ENCODE measurements at regions not wholly inside any gene's neighbourhood (a gene's known extent, or its start where the extent isn't known, plus 50 kb on each side); places are given as distances from the start of the nearest gene placed in this dataset.

DNA sequence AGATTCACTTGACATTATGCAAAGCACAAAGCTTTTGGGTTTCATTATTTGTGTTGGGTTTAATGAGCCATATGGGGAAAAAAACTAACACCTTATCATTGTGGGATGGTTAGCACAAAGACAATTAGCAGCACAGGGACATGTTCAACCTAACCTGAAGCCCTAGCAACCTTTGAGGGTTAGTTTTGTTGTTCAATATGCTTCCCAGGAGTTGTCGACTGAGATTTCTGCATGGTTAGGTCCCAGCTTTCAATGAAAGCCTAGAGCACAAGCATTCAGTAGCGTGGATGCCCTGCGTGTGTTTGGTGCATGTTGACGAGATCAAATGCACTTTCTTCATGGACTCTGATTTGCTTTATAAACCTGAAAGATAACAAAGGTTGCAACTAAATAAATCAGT, 565.2 kb upstream of the TLE4 start:
- no peaks in the 10 kb centered on the region for H3K4me1 ChIP-seq
- ATAC-seq, result no peak
- H3K9me3 ChIP-seq, result no peaks in the 10 kb centered on the region
- no peak overlapping the region for H3K27ac ChIP-seq
- H3K27me3 ChIP-seq, result no peaks in the 10 kb centered on the region
- no peaks in the 10 kb centered on the region for H3K36me3 ChIP-seq
- no peak for DNase-seq
- in situ Hi-C loops (cut with MboI; ENCODE audit: low sequenced_read_pairs in 4 of 4), result no loop called here
- TF ChIP-seq, protein P1, sequence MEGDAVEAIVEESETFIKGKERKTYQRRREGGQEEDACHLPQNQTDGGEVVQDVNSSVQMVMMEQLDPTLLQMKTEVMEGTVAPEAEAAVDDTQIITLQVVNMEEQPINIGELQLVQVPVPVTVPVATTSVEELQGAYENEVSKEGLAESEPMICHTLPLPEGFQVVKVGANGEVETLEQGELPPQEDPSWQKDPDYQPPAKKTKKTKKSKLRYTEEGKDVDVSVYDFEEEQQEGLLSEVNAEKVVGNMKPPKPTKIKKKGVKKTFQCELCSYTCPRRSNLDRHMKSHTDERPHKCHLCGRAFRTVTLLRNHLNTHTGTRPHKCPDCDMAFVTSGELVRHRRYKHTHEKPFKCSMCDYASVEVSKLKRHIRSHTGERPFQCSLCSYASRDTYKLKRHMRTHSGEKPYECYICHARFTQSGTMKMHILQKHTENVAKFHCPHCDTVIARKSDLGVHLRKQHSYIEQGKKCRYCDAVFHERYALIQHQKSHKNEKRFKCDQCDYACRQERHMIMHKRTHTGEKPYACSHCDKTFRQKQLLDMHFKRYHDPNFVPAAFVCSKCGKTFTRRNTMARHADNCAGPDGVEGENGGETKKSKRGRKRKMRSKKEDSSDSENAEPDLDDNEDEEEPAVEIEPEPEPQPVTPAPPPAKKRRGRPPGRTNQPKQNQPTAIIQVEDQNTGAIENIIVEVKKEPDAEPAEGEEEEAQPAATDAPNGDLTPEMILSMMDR (IDR thresholded peaks at IDR 0.05 in 4 of 5, conservative IDR thresholded peaks at IDR 0.05 in 1 of 5), result no peak
- TF ChIP-seq POLR2A (IDR thresholded peaks at IDR 0.05), result no peak
- intact Hi-C loops (cut with DNase I; ENCODE audit: low total_unique reads), result no loop called here
- H3K4me3 ChIP-seq, result no peak overlapping the region

DNA sequence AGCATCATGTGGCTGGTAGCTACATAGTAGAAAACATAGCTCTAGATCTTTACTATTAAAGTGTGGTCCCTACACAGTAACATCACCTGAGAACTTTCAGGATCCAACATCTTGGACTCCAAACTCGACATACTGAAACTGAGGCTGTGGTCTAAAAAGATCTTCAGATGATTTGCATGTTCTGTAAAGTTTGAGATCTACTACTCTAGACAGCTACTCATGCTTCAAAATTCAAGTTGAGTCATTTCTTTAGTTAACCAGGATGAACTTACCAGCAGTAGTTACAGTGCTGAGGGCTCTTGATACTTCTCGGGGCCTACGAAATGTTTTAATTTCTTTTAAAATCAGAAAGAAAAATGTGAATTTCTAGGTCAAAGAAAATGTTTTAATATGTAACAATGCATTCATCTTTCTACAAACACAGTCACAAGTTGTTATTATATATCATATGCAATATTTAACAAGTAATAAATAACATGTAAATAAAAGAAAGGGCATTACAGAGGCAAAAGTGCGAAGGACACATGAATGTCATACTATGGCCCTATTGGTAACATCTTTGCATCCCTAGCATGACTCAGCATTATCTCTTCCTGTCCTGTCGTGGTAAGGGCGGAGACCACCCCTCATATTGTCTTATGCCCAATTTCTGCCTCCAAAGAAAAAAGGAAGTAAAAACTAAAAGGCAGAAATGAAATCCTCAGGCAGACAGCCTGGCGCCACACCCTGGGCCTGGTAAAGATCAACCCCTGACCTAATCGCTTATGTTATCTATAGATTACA, 563.9 kb upstream of the TLE4 start:
- H3K4me3 ChIP-seq, result no peak overlapping the region
- ATAC-seq, result no peak

DNA sequence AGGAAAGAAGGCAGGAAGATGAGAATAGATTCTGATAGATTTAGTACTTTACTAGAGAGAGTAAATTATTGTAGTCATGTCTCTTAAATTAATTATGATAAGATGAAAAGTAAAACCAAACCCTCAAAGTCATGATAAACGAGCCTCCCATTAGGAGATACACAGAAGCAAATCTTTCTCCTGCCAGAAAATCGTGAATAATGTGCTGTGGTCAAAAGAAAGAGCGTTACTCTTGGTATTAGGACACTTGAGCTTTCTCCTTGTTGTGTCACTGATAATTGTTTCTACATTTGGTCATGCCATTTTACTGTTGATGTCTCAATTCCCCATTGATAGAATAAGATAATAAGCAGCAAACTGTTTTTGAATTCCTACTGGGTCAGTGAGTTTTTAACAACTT, 562.8 kb upstream of the TLE4 start:
- Histone ChIP-seq H3K4me1 (no peaks in the 10 kb centered on the region), H3K36me3 (no peaks in the 10 kb centered on the region), H3K9me3 (no peaks in the 10 kb centered on the region), H3K27me3 (no peaks in the 10 kb centered on the region), H3K27ac (no peak overlapping the region), H3K4me3 (no peak overlapping the region)
- in situ Hi-C loops (cut with MboI; ENCODE audit: low sequenced_read_pairs in 4 of 4) (no loop called here), intact Hi-C loops (cut with DNase I; ENCODE audit: low total_unique reads) (no loop called here)
- ATAC-seq (no peak), DNase-seq (no peak)
- no peak for TF ChIP-seq POLR2A (IDR thresholded peaks at IDR 0.05)
- TF ChIP-seq, protein P1 (IDR thresholded peaks at IDR 0.05 in 4 of 5, conservative IDR thresholded peaks at IDR 0.05 in 1 of 5), result no peak

More for the DNA sequence above, 563.9 kb upstream of the TLE4 start:
- DNase-seq, result no peak
- Histone ChIP-seq H3K4me1 (no peaks in the 10 kb centered on the region), H3K9me3 (no peaks in the 10 kb centered on the region), H3K27ac (no peak overlapping the region), H3K36me3 (no peaks in the 10 kb centered on the region), H3K27me3 (no peaks in the 10 kb centered on the region)
- no peak for TF ChIP-seq POLR2A (IDR thresholded peaks at IDR 0.05)
- TF ChIP-seq, protein P1 (IDR thresholded peaks at IDR 0.05 in 4 of 5, conservative IDR thresholded peaks at IDR 0.05 in 1 of 5), result no peak
- in situ Hi-C loops (cut with MboI; ENCODE audit: low sequenced_read_pairs in 4 of 4) (no loop called here), intact Hi-C loops (cut with DNase I; ENCODE audit: low total_unique reads) (no loop called here)

DNA sequence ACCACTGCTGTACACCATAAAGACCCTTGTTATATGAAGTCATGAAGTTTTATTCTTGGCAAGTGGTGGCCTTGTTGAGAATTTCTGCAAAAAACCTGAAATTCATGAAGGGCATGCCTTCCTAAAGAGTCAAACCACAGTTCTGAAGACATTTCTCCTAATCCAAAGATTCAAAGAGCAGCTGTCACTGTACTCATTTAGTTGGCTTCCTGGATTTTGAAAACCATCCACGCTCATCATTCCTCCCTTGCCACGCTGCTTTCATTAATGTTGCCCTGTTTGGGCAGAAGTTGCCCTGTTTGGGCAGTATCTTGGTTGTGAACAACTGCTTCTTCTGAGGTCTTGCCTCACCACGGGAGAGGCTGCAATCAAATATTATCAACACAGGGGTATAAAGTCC, 560.3 kb upstream of the TLE4 start:
- no peaks in the 10 kb centered on the region for H3K36me3 ChIP-seq
- H3K4me3 ChIP-seq, result no peak overlapping the region
- ATAC-seq, result no peak
- in situ Hi-C loops (cut with MboI; ENCODE audit: low sequenced_read_pairs in 4 of 4) (no loop called here), intact Hi-C loops (cut with DNase I; ENCODE audit: low total_unique reads) (no loop called here)
- H3K27me3 ChIP-seq, result no peaks in the 10 kb centered on the region
- TF ChIP-seq, protein P1 (IDR thresholded peaks at IDR 0.05 in 4 of 5, conservative IDR thresholded peaks at IDR 0.05 in 1 of 5), result no peak
- TF ChIP-seq POLR2A (IDR thresholded peaks at IDR 0.05), result no peak
- H3K4me1 ChIP-seq, result no peaks in the 10 kb centered on the region
- DNase-seq, result no peak
- H3K27ac ChIP-seq, result no peak overlapping the region
- no peaks in the 10 kb centered on the region for H3K9me3 ChIP-seq

DNA sequence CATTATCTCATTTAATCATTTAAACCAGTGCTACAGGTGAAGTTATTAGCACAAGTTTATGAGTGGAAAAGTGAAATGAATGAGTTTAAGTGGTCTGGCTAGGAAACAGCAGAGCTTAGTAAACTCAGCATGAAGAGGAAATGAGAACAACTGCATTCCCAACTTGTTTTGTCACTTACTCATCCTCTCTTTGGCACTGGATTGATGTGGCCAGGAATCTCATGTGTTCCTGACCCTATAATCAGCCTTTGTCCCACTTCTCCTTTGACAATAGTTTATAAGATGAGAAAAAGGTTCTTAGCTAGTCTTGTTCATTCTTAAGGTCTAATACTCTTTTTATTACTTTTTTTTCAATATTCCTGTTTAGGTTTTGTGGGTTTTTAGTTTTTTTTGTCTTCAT, 559.2 kb upstream of the TLE4 start:
- Histone ChIP-seq H3K4me3 (no peak overlapping the region), H3K36me3 (no peaks in the 10 kb centered on the region), H3K4me1 (no peaks in the 10 kb centered on the region), H3K9me3 (no peaks in the 10 kb centered on the region), H3K27ac (no peak overlapping the region), H3K27me3 (no peaks in the 10 kb centered on the region)
- TF ChIP-seq POLR2A (IDR thresholded peaks at IDR 0.05), result no peak
- TF ChIP-seq, protein P1 (IDR thresholded peaks at IDR 0.05 in 4 of 5, conservative IDR thresholded peaks at IDR 0.05 in 1 of 5), result no peak
- intact Hi-C loops (cut with DNase I; ENCODE audit: low total_unique reads) (no loop called here), in situ Hi-C loops (cut with MboI; ENCODE audit: low sequenced_read_pairs in 4 of 4) (no loop called here)
- ATAC-seq (no peak), DNase-seq (no peak)

All from gastrocnemius medialis (tissue), 4 donors.